DOHH2 (cell line): ENCODE measurements at regions not wholly inside any gene's neighbourhood (a gene's known extent, or its start where the extent isn't known, plus 50 kb on each side); places are given as distances from the start of the nearest gene placed in this dataset.

Experiments used
- H3F3A ChIP-seq: fragments of 200-600 bp; sonication (generic), shearing (Covaris generic); 2 replicates; pipeline ENCODE4 v1.6.0; 2016; ENCODE audit warnings: antibody characterized with exemption, mild to moderate bottlenecking; ENCODE audit not compliant: control insufficient read depth, insufficient read depth
- H3K27ac ChIP-seq: fragments of 200-600 bp; sonication (generic); 2 replicates; pipeline ENCODE4 v1.5.1; 2014; ENCODE audit warnings: low read depth, mild to moderate bottlenecking, low read length, moderate library complexity
- H3K27me3 ChIP-seq: fragments of 200-600 bp; sonication (generic); 2 replicates; pipeline ENCODE4 v1.6.1; 2014; ENCODE audit warnings: mild to moderate bottlenecking, low read length, mixed read lengths; ENCODE audit not compliant: control insufficient read depth
- H3K36me3 ChIP-seq: fragments of 200-600 bp; sonication (generic); 2 replicates; pipeline ENCODE4 v1.6.1; 2014; ENCODE audit warnings: mild to moderate bottlenecking, low read length, moderate library complexity, mixed read lengths; ENCODE audit not compliant: control insufficient read depth
- H3K4me1 ChIP-seq: fragments of 200-600 bp; sonication (generic); 2 replicates; pipeline ENCODE4 v1.6.1; 2014; ENCODE audit warnings: mild to moderate bottlenecking, low read length, mixed read lengths; ENCODE audit not compliant: control insufficient read depth
- H3K4me2 ChIP-seq: fragments of 200-600 bp; sonication (generic); 2 replicates; pipeline ENCODE4 v1.6.0; 2014; ENCODE audit warnings: mild to moderate bottlenecking, low read length, moderate library complexity
- H3K4me3 ChIP-seq: fragments of 200-600 bp; sonication (generic); 2 replicates; pipeline ENCODE4 v1.5.1; 2014; ENCODE audit warnings: mild to moderate bottlenecking, low read length, mixed read lengths
- H3K79me2 ChIP-seq: fragments of 200-600 bp; sonication (generic); 2 replicates; pipeline ENCODE4 v1.6.1; 2014; ENCODE audit warnings: mild to moderate bottlenecking, low read length, mixed read lengths; ENCODE audit not compliant: control insufficient read depth
- H3K9me2 ChIP-seq: fragments of 200-600 bp; sonication (generic); replicated peaks from 2 replicates; pipeline ENCODE4 v1.6.1; 2014; ENCODE audit warnings: mild to moderate bottlenecking, low read length, mixed read lengths; ENCODE audit not compliant: control insufficient read depth
- H3K9me3 ChIP-seq: fragments of 200-600 bp; sonication (generic); 2 replicates; pipeline ENCODE4 v1.6.1; 2014; ENCODE audit warnings: antibody characterized with exemption, low read length, mixed read lengths; ENCODE audit not compliant: control insufficient read depth, insufficient read depth
- H4K20me1 ChIP-seq: fragments of 200-600 bp; sonication (generic); 2 replicates; pipeline ENCODE4 v1.6.0; 2014; ENCODE audit warnings: low read depth, mild to moderate bottlenecking, antibody characterized with exemption, low read length, moderate library complexity; ENCODE audit not compliant: control insufficient read depth, insufficient read depth
- CTCF ChIP-seq: fragments of 200-600 bp; sonication (generic); IDR thresholded peaks from one replicate; pipeline ENCODE4 v1.5.1; 2014; ENCODE audit warnings: antibody characterized with exemption, mild to moderate bottlenecking, low read depth, low read length; ENCODE audit not compliant: poor library complexity, severe bottlenecking
- EZH2phosphoT487 ChIP-seq: fragments of 200-600 bp; sonication (generic); IDR thresholded peaks from 2 replicates; pipeline ENCODE4 v1.6.1; 2017; ENCODE audit warnings: borderline replicate concordance, mild to moderate bottlenecking, antibody characterized with exemption, low read length, moderate library complexity, mixed read lengths

- Histone ChIP-seq H3K36me3 (no peaks in the 10 kb centered on the region), H3F3A (no peaks in the 10 kb centered on the region), H3K9me3 (no peaks in the 10 kb centered on the region), H3K4me3 (no peak overlapping the region), H3K9me2 (no peaks in the 10 kb centered on the region), H3K79me2 (no peaks in the 10 kb centered on the region), H3K4me1 (no peaks in the 10 kb centered on the region), H3K27ac (no peak overlapping the region), H3K4me2 (no peak overlapping the region), H3K27me3 (no peaks in the 10 kb centered on the region), H4K20me1 (no peaks in the 10 kb centered on the region)
- no peak for TF ChIP-seq CTCF
- TF ChIP-seq EZH2phosphoT487 = no peak
Measured at GRCh38 chr1:55699228-55699627, 484.1 kb upstream of the USP24 start.

GRCh38 chr1:55697997-55698535, 482.9 kb upstream of the USP24 start:
- Histone ChIP-seq H3K9me3 (no peaks in the 10 kb centered on the region), H3K27ac (no peak overlapping the region), H3K36me3 (no peaks in the 10 kb centered on the region), H3K4me1 (no peaks in the 10 kb centered on the region), H3K27me3 (no peaks in the 10 kb centered on the region), H3K9me2 (no peaks in the 10 kb centered on the region), H3K4me2 (no peak overlapping the region), H4K20me1 (no peaks in the 10 kb centered on the region), H3K79me2 (no peaks in the 10 kb centered on the region), H3K4me3 (no peak overlapping the region), H3F3A (no peaks in the 10 kb centered on the region)
- TF ChIP-seq CTCF (no peak), EZH2phosphoT487 (no peak)

GRCh38 chr1:55696891-55697290, 481.7 kb upstream of the USP24 start:
- no peaks in the 10 kb centered on the region for H3K36me3 ChIP-seq
- no peaks in the 10 kb centered on the region for H3F3A ChIP-seq
- H3K9me3 ChIP-seq = no peaks in the 10 kb centered on the region
- TF ChIP-seq CTCF (no peak), EZH2phosphoT487 (no peak)
- no peaks in the 10 kb centered on the region for H3K27me3 ChIP-seq
- no peaks in the 10 kb centered on the region for H3K9me2 ChIP-seq
- H3K79me2 ChIP-seq = no peaks in the 10 kb centered on the region
- H3K4me3 ChIP-seq = no peak overlapping the region
- H3K4me1 ChIP-seq = no peaks in the 10 kb centered on the region
- H3K27ac ChIP-seq = no peak overlapping the region
- H3K4me2 ChIP-seq = no peak overlapping the region
- no peaks in the 10 kb centered on the region for H4K20me1 ChIP-seq
